ENCODE measurements at regions not wholly inside any gene's neighbourhood (a gene's known extent, or its start where the extent isn't known, plus 50 kb on each side); places are given as distances from the start of the nearest gene placed in this dataset.

DNA sequence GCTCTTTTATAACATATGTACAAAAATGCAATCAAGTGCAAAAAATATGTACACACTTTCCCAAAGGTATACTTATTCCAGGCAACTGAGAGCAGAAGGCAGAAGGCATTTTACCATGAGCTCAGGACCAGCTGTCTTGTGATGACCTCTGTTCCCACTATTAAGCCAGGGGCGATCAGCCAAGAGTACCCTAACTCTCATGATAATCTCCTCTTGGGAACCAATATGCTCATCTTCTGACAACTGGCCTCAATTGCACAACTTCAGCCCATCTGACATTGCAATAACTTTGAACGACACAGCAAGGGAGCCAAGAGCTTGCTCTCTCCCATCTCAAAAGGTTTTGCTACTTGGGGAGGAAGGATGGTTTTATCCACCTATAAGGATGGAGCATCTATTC, 471.9 kb downstream of the HS3ST3B1 start:
- FAIRE-seq, result no peak
- TF ChIP-seq, protein P1, sequence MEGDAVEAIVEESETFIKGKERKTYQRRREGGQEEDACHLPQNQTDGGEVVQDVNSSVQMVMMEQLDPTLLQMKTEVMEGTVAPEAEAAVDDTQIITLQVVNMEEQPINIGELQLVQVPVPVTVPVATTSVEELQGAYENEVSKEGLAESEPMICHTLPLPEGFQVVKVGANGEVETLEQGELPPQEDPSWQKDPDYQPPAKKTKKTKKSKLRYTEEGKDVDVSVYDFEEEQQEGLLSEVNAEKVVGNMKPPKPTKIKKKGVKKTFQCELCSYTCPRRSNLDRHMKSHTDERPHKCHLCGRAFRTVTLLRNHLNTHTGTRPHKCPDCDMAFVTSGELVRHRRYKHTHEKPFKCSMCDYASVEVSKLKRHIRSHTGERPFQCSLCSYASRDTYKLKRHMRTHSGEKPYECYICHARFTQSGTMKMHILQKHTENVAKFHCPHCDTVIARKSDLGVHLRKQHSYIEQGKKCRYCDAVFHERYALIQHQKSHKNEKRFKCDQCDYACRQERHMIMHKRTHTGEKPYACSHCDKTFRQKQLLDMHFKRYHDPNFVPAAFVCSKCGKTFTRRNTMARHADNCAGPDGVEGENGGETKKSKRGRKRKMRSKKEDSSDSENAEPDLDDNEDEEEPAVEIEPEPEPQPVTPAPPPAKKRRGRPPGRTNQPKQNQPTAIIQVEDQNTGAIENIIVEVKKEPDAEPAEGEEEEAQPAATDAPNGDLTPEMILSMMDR (IDR thresholded peaks at IDR 0.05), result no peak
- intact Hi-C loops (cut with DNase I), result no loop called here
- Histone ChIP-seq H3K27ac (no peak overlapping the region), H3K27me3 (no peaks in the 10 kb centered on the region), H3K9me3 (no peaks in the 10 kb centered on the region), H3K4me1 (no peaks in the 10 kb centered on the region), H3K4me3 (no peak overlapping the region), H3K36me3 (no peaks in the 10 kb centered on the region)
- no peak for DNase-seq
- no peak for ATAC-seq
- WGBS, 2 donors, result 67 to 68% methylated on average over 2 of the region's 2 CpGs

DNA sequence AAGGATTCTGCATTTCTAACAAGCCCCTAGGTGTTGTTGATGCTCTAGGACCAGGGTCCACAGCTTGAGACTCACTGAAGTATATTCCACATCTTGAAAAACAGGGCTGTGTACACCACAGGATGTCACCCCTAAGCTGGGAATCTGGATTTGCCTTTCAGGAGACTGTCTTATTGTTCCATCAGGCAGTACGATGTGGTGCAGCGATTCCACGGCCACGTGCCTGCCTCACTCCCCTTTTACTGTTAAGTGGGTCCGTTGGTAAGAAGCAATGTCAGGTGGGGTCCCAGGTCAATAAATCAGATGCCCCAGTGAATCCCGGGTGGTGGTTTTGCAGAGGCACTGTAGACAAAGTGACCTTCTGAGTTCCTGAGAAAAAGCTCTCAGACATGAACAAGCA, 470.7 kb downstream of the HS3ST3B1 start:
- intact Hi-C loops (cut with DNase I), result no loop called here
- FAIRE-seq, result no peak
- Histone ChIP-seq H3K36me3 (no peaks in the 10 kb centered on the region), H3K4me3 (no peak overlapping the region), H3K9me3 (no peaks in the 10 kb centered on the region), H3K4me1 (no peaks in the 10 kb centered on the region), H3K27me3 (no peaks in the 10 kb centered on the region), H3K27ac (no peak overlapping the region)
- DNase-seq, result no peak
- TF ChIP-seq, protein P1 (IDR thresholded peaks at IDR 0.05), result no peak
- 85 to 88% methylated on average over 6 of the region's 6 CpGs for WGBS, 2 donors
- no peak for ATAC-seq

DNA sequence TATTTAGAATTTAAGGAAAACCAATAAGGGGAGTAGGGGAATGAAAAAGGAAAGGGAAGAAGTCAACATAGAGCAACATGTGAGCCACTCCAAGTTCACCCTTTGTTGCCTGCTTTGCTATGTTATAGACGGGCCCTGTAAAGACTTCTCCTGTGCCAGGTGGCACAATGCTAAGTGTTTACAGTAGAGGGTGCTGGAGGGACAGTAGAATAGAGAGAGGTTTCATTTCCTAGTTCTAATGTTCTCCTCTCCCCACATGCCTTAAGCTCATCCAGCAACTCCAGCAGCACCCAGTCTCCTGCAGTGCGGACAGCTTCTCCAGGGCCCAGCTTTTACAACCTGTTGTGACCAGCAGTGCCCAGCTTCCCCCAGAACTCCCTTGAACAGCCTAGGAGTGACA, 468.0 kb downstream of the HS3ST3B1 start:
- no peaks in the 10 kb centered on the region for H3K27me3 ChIP-seq
- no peak for DNase-seq
- peak in 1 of 4 donors; percentile 78 for ATAC-seq
- H3K4me3 ChIP-seq, result no peak overlapping the region
- 79 to 91% methylated on average over 2 of the region's 2 CpGs for WGBS, 2 donors
- no peaks in the 10 kb centered on the region for H3K9me3 ChIP-seq
- intact Hi-C loops (cut with DNase I), result no loop called here
- TF ChIP-seq, protein P1 (IDR thresholded peaks at IDR 0.05), result no peak
- H3K27ac ChIP-seq, result no peak overlapping the region
- FAIRE-seq, result no peak
- no peaks in the 10 kb centered on the region for H3K4me1 ChIP-seq
- H3K36me3 ChIP-seq, result no peaks in the 10 kb centered on the region

DNA sequence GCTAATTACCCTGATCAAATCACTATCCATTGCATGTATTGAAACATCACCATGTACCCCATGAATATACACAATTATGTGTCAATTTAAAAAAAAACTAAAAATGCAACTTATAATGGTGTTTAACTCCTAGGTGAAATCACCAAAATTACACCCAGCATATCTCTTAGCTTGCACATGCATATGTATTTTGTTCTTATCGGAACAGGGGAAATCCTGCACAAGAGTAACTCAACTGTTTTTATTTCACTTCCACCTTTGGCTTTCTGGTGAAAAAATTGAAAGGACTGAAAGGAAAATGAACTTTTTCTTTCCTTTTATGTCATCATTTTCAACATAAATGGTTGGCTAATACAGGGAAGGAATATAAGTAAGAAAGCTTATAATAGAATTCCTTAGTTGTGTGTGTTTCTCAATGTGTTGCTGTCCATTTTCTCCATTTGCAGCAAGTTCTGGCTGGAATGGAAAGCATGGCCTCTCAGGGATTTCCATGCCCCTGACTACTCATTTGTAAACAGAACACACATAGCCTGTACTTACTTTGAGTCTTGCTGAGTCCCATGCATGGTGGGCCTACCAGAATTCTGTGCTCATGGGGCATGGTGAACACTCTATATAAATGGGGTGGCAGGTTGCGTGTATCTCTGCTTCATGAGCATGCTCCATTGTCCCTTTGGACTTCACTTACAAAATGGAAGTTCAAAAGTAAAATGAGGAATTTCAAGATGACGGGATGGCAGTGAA, 462.0 kb downstream of the HS3ST3B1 start:
- FAIRE-seq, result no peak
- intact Hi-C loops (cut with DNase I), result no loop called here
- no peak for DNase-seq
- Histone ChIP-seq H3K36me3 (no peaks in the 10 kb centered on the region), H3K27ac (no peak overlapping the region), H3K27me3 (no peaks in the 10 kb centered on the region), H3K9me3 (no peaks in the 10 kb centered on the region), H3K4me1 (no peaks in the 10 kb centered on the region), H3K4me3 (no peak overlapping the region)
- no peak for ATAC-seq
- TF ChIP-seq, protein P1 (IDR thresholded peaks at IDR 0.05), result no peak
- 64 to 72% methylated on average over 3 of the region's 3 CpGs for WGBS, 2 donors

DNA sequence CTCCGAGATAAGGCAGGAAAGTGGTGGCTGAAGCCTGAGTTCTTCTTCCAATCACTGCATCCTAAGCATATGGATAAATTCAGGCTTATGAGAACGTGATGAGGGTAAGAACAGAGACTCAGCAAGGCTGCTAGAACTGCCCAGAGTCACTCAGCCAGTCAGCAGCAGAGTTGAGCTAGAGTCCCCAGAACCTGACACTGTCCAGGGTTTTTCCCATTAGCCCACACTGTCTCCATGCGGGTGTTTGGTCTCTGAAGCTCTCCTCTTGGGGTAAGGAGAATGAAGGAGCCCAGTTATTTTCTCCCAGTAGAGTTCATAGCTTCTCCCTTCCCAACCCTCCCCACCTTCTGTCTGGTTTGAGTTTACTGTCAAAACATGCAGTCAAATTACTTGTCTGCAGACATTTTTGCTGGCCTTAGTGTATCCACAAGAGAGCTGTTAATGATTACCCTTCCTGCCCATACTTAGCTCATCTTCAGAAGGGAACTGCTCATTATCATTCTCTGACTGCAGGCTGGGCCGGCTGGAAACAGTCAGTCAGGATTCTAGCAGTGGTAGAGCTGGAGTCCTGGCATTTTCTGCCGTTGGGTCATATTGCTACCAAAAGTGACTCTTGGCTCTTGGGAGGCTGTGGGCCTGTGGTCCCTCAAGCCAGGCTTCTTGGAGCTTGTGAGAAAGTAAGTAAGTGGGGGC, 460.0 kb downstream of the HS3ST3B1 start:
- DNase-seq (no peak), ATAC-seq (peak in 1 of 4 donors; percentile 35), FAIRE-seq (no peak)
- Histone ChIP-seq H3K4me3 (no peak overlapping the region), H3K4me1 (no peaks in the 10 kb centered on the region), H3K9me3 (no peaks in the 10 kb centered on the region), H3K27ac (no peak overlapping the region), H3K27me3 (no peaks in the 10 kb centered on the region), H3K36me3 (no peaks in the 10 kb centered on the region)
- 67 to 72% methylated on average over 5 of the region's 5 CpGs for WGBS, 2 donors
- intact Hi-C loops (cut with DNase I), result no loop called here
- TF ChIP-seq, protein P1 (IDR thresholded peaks at IDR 0.05), result no peak
